ENCODE measurements at regions not wholly inside any gene's neighbourhood (a gene's known extent, or its start where the extent isn't known, plus 50 kb on each side); places are given as distances from the start of the nearest gene placed in this dataset.

DNA sequence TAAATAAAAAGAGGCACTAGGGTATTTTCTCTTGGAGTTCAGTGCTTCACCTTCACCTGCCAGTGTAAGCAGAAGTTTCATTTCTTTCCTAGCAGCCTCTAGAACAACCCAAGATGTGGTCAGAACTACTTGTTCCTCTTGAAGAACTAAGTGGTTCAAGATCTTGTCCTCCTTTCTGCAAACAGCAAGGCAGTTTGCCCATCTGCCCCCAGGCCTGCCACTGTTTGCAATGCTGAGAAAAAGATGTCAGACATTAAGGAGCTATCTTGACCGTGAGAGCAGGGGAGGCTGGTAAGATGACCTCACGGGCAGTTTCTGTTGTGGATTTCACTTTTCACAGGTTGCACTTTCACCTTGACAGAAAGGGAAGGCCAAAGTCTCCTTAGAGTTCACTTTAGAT is 52.0 kb upstream of the KLF4 start:
- TF ChIP-seq, protein P1, sequence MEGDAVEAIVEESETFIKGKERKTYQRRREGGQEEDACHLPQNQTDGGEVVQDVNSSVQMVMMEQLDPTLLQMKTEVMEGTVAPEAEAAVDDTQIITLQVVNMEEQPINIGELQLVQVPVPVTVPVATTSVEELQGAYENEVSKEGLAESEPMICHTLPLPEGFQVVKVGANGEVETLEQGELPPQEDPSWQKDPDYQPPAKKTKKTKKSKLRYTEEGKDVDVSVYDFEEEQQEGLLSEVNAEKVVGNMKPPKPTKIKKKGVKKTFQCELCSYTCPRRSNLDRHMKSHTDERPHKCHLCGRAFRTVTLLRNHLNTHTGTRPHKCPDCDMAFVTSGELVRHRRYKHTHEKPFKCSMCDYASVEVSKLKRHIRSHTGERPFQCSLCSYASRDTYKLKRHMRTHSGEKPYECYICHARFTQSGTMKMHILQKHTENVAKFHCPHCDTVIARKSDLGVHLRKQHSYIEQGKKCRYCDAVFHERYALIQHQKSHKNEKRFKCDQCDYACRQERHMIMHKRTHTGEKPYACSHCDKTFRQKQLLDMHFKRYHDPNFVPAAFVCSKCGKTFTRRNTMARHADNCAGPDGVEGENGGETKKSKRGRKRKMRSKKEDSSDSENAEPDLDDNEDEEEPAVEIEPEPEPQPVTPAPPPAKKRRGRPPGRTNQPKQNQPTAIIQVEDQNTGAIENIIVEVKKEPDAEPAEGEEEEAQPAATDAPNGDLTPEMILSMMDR (IDR thresholded peaks at IDR 0.05): no peak
- TF ChIP-seq POLR2AphosphoS5 (IDR thresholded peaks at IDR 0.05): no peak
- TF ChIP-seq EP300 (IDR thresholded peaks at IDR 0.05): no peak
